HepG2 (cell line): ENCODE measurements at regions not wholly inside any gene's neighbourhood (a gene's known extent, or its start where the extent isn't known, plus 50 kb on each side); places are given as distances from the start of the nearest gene placed in this dataset.

Source experiments
- ATAC-seq: fragments of 200-7000 bp; cut with Tn5 transposase; 3 replicates; pipeline ENCODE4 v1.9.1; 2020; ENCODE audit warnings: mild to moderate bottlenecking, moderate library complexity
- BruUV-seq: library from RNA; stranded (reverse); fragments of 400-500 nt; replicated peaks from 2 replicates; lab custom pipeline; 2021; lab: Mats Ljungman, UMichigan
- CTCF ChIA-PET: fragments of 300-600 bp; formaldehyde crosslinking; extraction: SDS; loops from one replicate; lab custom pipeline; 2021; ENCODE audit warnings: low total read pairs, inconsistent platforms, low intra/inter-chr PET ratio; lab: Yijun Ruan, JAX
- POLR2A ChIA-PET: fragments of 350-600 bp; sonication (Branson Sonifier 250); formaldehyde crosslinking; loops from one replicate; lab custom pipeline; 2020; ENCODE audit warnings: antibody characterized with exemption, inconsistent platforms; lab: Yijun Ruan, JAX
- DNase-seq: peaks from one replicate; pipeline ENCODE4 v3.0.0-alpha.2; 2015; ENCODE audit warnings: low spot score
- FAIRE-seq: peaks from 3 replicates; lab custom pipeline; 2011; peaks lifted over from hg19 to GRCh38; lab: Jason Lieb, UNC
- H2AFZ ChIP-seq: one replicate; pipeline ENCODE4 v1.6.1; 2011; ENCODE audit warnings: low read length, inconsistent platforms
- H3K27ac ChIP-seq: fragments of 300-600 bp; 3 replicates; pipeline ENCODE4 v1.8.0; 2011; ENCODE audit warnings: mixed run types, mild to moderate bottlenecking, mixed read lengths, low read length, inconsistent platforms; ENCODE audit not compliant: insufficient read depth; ENCODE audit errors: extremely low read length
- H3K27me3 ChIP-seq, 2 experiments: fragments of 200-600 bp in 1 of 2; 2 replicates in 1 of 2; 3 replicates in 1 of 2; pipeline versions ENCODE4 v1.6.0 to v1.8.0; 2011; ENCODE audit warnings: low read length in 2 of 2, mild to moderate bottlenecking in 2 of 2, moderate library complexity in 2 of 2, inconsistent platforms in 1 of 2; ENCODE audit not compliant: insufficient read depth in 2 of 2, control insufficient read depth in 1 of 2
- H3K36me3 ChIP-seq, 2 experiments: fragments of 200-600 bp in 1 of 2; replicated peaks in 1 of 2; 2 replicates in 1 of 2; 3 replicates in 1 of 2; pipeline versions ENCODE4 v1.5.1 to v1.8.0; 2011; ENCODE audit warnings: low read length in 2 of 2, inconsistent platforms in 1 of 2; ENCODE audit not compliant: insufficient read depth in 2 of 2, control insufficient read depth in 1 of 2
- H3K4me1 ChIP-seq: 2 replicates; pipeline ENCODE4 v1.5.1; 2012; ENCODE audit warnings: low read length, inconsistent platforms; ENCODE audit not compliant: insufficient read depth
- H3K4me2 ChIP-seq: 2 replicates; pipeline ENCODE4 v1.6.0; 2011; ENCODE audit warnings: low read depth, low read length, inconsistent platforms
- H3K4me3 ChIP-seq, 3 experiments: fragments of 200-600 bp in 1 of 3; sonication (generic), shearing (Covaris generic) in 1 of 3; replicated peaks in 1 of 3; 2 replicates each; pipeline ENCODE4 v1.5.1; 2011 to 2016; ENCODE audit warnings: low read length in 3 of 3, inconsistent platforms in 2 of 3, low read depth in 2 of 3, mild to moderate bottlenecking in 2 of 3, control low read depth in 1 of 3, mixed read lengths in 1 of 3; ENCODE audit not compliant: insufficient read depth in 1 of 3
- H3K79me2 ChIP-seq: one replicate; pipeline ENCODE4 v1.6.1; 2011; ENCODE audit warnings: low read length, inconsistent platforms; ENCODE audit not compliant: insufficient read depth
- H3K9ac ChIP-seq: 2 replicates; pipeline ENCODE4 v1.6.0; 2011; ENCODE audit warnings: mild to moderate bottlenecking, low read depth, low read length, inconsistent platforms; ENCODE audit not compliant: insufficient read depth
- H3K9me3 ChIP-seq: 2 replicates; pipeline ENCODE4 v1.5.1; 2012; ENCODE audit warnings: mild to moderate bottlenecking, low read length
- H4K20me1 ChIP-seq: 2 replicates; pipeline ENCODE4 v1.6.0; 2011; ENCODE audit warnings: inconsistent platforms, mild to moderate bottlenecking, low read length, moderate library complexity; ENCODE audit not compliant: insufficient read depth
- MEF2D ChIP-seq: sonication (generic); formaldehyde crosslinking; IDR thresholded peaks from 2 replicates; pipeline ENCODE4 v1.5.1; 2020; ENCODE audit warnings: mild to moderate bottlenecking, missing genetic modification reagents
- MXD4 ChIP-seq: IDR thresholded peaks from 2 replicates; pipeline ENCODE4 v1.6.1; 2016; ENCODE audit warnings: mild to moderate bottlenecking, missing biosample characterization, missing genetic modification reagents
- PAWR ChIP-seq: sonication (generic); formaldehyde crosslinking; IDR thresholded peaks from 2 replicates; pipeline ENCODE4 v1.4.0; 2020; ENCODE audit warnings: missing genetic modification reagents, mild to moderate bottlenecking, borderline replicate concordance
- RXRA ChIP-seq: sonication (generic); formaldehyde crosslinking; IDR thresholded peaks from 2 replicates; pipeline ENCODE4 v1.5.1; 2020; ENCODE audit warnings: missing genetic modification reagents
- ZNF17 ChIP-seq: sonication (generic); formaldehyde crosslinking; IDR thresholded peaks from 2 replicates; pipeline ENCODE4 v1.5.0; 2020; ENCODE audit warnings: mild to moderate bottlenecking, missing genetic modification reagents
- ZNF282 ChIP-seq: fragments of 450-650 bp; IDR thresholded peaks from 2 replicates; pipeline ENCODE4 v1.6.1; 2018; ENCODE audit not compliant: partially characterized antibody
- ZNF543 ChIP-seq: sonication (generic); formaldehyde crosslinking; IDR thresholded peaks from 2 replicates; pipeline ENCODE4 v1.4.0; 2020; ENCODE audit warnings: mild to moderate bottlenecking, missing genetic modification reagents
- ZNF577 ChIP-seq: sonication (generic); formaldehyde crosslinking; IDR thresholded peaks from 2 replicates; pipeline ENCODE4 v1.4.0; 2020; ENCODE audit warnings: mild to moderate bottlenecking, low read depth, missing genetic modification reagents, borderline replicate concordance
- ZNF768 ChIP-seq: sonication (generic); formaldehyde crosslinking; IDR thresholded peaks from 2 replicates; pipeline ENCODE4 v1.4.0; 2020; ENCODE audit warnings: missing genetic modification reagents
- WGBS: methylation state at CpG from one replicate; pipeline ENCODE4 v1.1.6; 2017; ENCODE audit warnings: low lambda C conversion rate; 5-methylcytosine and 5-hydroxymethylcytosine counted together
- in situ Hi-C: cut with HindIII; loops from 2 replicates; pipeline ENCODE4 v1.10.0; 2017; ENCODE audit warnings: low pct_unique_long_range_greater_than_20kb; ENCODE audit not compliant: extremely low pct_ligation_motif_present
- intact Hi-C: fragments of 100-400 bp; cut with micrococcal nuclease; formaldehyde crosslinking; loops from one replicate; pipeline ENCODE4 v1.10.0; 2022; ENCODE audit not compliant: unreplicated experiment
- TF ChIP-seq, protein P1 (sequence below): sonication (generic); formaldehyde crosslinking; IDR thresholded peaks from 2 replicates; pipeline ENCODE4 v1.5.0; 2020; ENCODE audit warnings: missing genetic modification reagents
- TF ChIP-seq, protein P2 (sequence below): sonication (generic); formaldehyde crosslinking; IDR thresholded peaks from 2 replicates; pipeline ENCODE4 v1.8.0; 2022; ENCODE audit warnings: mild to moderate bottlenecking, missing genetic modification reagents, moderate library complexity
- TF ChIP-seq, protein P3 (sequence below): sonication (generic); formaldehyde crosslinking; IDR thresholded peaks from 2 replicates; pipeline ENCODE4 v1.4.0; 2020; ENCODE audit warnings: mild to moderate bottlenecking, missing genetic modification reagents
- TF ChIP-seq, protein P4 (sequence below): sonication (generic); formaldehyde crosslinking; IDR thresholded peaks from 2 replicates; pipeline ENCODE4 v1.8.0; 2023; ENCODE audit warnings: mild to moderate bottlenecking, missing genetic modification reagents

DNA sequence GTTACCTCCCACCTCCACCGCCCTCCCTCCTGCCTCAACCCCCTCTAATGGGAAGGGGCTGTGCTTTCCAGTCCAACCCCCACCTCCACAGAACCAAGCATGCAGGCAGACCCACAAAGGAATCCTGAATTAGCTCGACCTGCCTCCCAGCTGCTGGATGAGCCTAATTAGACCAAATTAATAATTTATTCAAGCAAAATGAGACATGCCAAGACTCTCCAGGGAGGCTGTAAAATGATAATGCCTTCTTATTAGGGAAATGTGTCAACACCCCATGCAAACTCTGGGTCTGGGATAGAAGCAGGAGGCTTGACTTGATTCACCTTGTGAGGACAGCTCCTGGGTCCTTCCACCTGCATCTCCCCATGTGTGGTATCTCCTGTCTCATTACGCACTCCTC lies 59.4 kb upstream of the HMGXB4 start (continued):
- no peak for TF ChIP-seq MXD4 (CRISPR knock-in tag)
- TF ChIP-seq ZNF768 (CRISPR knock-in tag), result no peak
- TF ChIP-seq, protein P1, sequence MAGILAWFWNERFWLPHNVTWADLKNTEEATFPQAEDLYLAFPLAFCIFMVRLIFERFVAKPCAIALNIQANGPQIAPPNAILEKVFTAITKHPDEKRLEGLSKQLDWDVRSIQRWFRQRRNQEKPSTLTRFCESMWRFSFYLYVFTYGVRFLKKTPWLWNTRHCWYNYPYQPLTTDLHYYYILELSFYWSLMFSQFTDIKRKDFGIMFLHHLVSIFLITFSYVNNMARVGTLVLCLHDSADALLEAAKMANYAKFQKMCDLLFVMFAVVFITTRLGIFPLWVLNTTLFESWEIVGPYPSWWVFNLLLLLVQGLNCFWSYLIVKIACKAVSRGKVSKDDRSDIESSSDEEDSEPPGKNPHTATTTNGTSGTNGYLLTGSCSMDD (CRISPR knock-in tag), result no peak
- TF ChIP-seq, protein P2, sequence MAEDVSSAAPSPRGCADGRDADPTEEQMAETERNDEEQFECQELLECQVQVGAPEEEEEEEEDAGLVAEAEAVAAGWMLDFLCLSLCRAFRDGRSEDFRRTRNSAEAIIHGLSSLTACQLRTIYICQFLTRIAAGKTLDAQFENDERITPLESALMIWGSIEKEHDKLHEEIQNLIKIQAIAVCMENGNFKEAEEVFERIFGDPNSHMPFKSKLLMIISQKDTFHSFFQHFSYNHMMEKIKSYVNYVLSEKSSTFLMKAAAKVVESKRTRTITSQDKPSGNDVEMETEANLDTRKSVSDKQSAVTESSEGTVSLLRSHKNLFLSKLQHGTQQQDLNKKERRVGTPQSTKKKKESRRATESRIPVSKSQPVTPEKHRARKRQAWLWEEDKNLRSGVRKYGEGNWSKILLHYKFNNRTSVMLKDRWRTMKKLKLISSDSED (CRISPR knock-in tag), result no peak
- no peak for TF ChIP-seq ZNF17

DNA sequence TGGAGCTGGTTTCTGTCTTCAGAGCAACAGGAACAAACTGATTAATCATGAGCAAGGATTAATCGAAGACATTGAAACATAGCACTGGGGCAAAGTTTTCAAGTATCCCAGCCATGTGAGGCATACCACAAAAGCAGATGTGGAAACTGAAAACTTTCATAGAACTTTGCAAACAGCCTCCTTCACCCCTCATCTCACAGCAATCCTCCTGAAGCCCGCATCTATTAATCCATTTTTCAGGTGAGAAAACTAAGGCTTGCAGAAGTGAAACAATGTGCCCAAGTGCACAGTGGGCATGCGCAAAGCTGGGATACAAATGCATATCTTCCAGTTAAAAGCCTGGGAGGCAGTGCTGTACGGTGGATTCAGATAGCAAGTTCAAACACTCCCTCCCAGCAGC lies 58.6 kb upstream of the HMGXB4 start:
- H3K4me1 ChIP-seq, result no peaks in the 10 kb centered on the region
- no peak for ATAC-seq
- no peaks in the 10 kb centered on the region for H4K20me1 ChIP-seq
- H3K4me3 ChIP-seq, result no peak overlapping the region
- ChIA-PET POLR2A (no interaction called here), CTCF (no interaction called here)
- H3K27me3 ChIP-seq, result no peaks in the 10 kb centered on the region
- H3K27ac ChIP-seq, result no peak overlapping the region
- H3K79me2 ChIP-seq, result no peaks in the 10 kb centered on the region
- in situ Hi-C loops (no loop called here), intact Hi-C loops (no loop called here)
- no TSS peak for BruUV-seq
- whole genome bisulfite sequencing, result 66% methylated on average over 4 of the region's 4 CpGs
- no peak for FAIRE-seq
- 0 out of 5 replicates have a peak, but pooled peaks cover 2 to 4% of the 10 kb centered on the region in 2 experiments for H3K36me3 ChIP-seq
- H2AFZ ChIP-seq, result no peak overlapping the region
- no peak overlapping the region for H3K9ac ChIP-seq
- DNase-seq, result no peak
- no peak overlapping the region for H3K4me2 ChIP-seq
- H3K9me3 ChIP-seq, result no peaks in the 10 kb centered on the region
- TF ChIP-seq ZNF577 (CRISPR knock-in tag) (no peak), PAWR (CRISPR knock-in tag) (no peak), ZNF282 (no peak), RXRA (CRISPR knock-in tag) (no peak), ZNF543 (CRISPR knock-in tag) (no peak), MEF2D (CRISPR knock-in tag) (no peak)
- TF ChIP-seq, protein P3, sequence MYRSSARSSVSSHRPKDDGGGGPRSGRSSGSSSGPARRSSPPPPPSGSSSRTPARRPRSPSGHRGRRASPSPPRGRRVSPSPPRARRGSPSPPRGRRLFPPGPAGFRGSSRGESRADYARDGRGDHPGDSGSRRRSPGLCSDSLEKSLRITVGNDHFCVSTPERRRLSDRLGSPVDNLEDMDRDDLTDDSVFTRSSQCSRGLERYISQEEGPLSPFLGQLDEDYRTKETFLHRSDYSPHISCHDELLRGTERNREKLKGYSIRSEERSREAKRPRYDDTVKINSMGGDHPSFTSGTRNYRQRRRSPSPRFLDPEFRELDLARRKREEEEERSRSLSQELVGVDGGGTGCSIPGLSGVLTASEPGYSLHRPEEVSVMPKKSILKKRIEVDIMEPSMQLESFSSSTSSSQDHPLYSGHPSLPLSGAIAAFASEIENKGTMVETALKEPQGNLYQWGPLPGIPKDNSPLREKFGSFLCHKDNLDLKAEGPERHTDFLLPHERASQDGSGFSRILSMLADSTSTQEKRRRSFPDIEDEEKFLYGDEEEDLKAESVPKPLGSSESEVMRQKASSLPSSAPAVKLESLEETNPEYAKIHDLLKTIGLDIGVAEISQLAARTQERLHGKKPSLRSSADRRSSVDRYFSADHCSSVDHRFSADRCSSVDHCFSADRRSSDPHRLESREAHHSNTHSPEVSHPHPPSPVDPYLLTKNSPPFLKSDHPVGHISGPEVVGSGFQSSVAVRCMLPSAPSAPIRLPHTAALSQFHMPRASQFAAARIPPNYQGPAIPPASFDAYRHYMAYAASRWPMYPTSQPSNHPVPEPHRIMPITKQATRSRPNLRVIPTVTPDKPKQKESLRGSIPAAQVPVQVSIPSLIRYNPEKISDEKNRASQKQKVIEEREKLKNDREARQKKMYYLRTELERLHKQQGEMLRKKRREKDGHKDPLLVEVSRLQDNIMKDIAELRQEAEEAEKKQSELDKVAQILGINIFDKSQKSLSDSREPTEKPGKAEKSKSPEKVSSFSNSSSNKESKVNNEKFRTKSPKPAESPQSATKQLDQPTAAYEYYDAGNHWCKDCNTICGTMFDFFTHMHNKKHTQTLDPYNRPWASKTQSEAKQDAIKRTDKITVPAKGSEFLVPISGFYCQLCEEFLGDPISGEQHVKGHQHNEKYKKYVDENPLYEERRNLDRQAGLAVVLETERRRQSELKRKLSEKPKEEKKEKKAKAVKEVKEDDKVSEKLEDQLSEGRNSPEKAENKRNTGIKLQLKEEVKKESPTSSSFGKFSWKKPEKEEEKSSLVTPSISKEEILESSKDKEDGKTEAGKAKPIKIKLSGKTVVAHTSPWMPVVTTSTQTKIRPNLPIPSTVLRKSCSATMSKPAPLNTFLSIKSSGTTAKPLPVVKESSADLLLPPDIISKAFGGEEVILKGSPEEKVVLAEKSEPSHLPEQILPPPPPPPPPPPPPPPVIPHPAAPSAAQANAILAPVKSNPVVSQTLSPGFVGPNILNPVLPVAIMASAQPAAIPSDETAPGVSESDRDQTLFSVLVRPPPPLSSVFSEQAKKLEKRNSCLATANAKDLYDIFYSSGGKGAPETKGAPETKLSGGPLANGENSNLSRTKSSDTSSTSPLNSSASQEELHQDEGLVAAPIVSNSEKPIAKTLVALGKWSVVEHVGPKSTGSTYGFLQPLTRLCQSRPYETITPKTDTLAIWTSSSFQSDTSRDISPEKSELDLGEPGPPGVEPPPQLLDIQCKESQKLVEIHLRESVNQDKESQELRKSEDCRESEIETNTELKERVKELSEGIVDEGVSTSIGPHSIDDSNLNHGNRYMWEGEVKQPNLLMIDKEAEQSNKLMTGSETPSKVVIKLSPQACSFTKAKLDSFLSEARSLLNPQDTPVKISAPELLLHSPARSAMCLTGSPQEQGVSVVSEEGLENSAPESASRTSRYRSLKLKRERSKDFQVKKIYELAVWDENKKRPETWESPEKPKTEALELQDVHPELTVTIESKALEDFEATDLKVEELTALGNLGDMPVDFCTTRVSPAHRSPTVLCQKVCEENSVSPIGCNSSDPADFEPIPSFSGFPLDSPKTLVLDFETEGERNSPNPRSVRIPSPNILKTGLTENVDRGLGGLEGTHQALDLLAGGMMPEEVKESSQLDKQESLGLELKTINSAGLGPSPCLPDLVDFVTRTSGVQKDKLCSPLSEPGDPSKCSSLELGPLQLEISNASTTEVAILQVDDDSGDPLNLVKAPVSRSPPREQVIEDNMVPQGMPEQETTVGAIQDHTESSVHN (CRISPR knock-in tag), result no peak
- TF ChIP-seq, protein P4, sequence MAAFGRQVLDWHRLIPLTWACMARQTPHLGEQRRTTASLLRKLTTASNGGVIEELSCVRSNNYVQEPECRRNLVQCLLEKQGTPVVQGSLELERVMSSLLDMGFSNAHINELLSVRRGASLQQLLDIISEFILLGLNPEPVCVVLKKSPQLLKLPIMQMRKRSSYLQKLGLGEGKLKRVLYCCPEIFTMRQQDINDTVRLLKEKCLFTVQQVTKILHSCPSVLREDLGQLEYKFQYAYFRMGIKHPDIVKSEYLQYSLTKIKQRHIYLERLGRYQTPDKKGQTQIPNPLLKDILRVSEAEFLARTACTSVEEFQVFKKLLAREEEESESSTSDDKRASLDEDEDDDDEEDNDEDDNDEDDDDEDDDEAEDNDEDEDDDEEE (CRISPR knock-in tag), result no peak
